Hepatocyte (in vitro differentiated cells): ENCODE measurements at regions not wholly inside any gene's neighbourhood (a gene's known extent, or its start where the extent isn't known, plus 50 kb on each side); places are given as distances from the start of the nearest gene placed in this dataset.
"Not testable (repeated sequence)": the region's sequence is repeated elsewhere in the genome, so short reads cannot be mapped to it uniquely, and the experiment has no call there.

Source experiments
- DNase-seq: peaks from one replicate; pipeline ENCODE4 v3.0.0-alpha.2; 2016; ENCODE audit warnings: low spot score
- H2AFZ ChIP-seq: fragments of 200-600 bp; sonication (generic); 2 replicates; pipeline ENCODE4 v1.6.0; 2016; ENCODE audit warnings: antibody characterized with exemption, mild to moderate bottlenecking
- H3K27ac ChIP-seq: fragments of 200-600 bp; sonication (generic); 2 replicates; pipeline ENCODE4 v1.5.1; 2016; ENCODE audit warnings: mild to moderate bottlenecking
- H3K27me3 ChIP-seq: fragments of 200-600 bp; sonication (generic); 2 replicates; pipeline ENCODE4 v1.6.1; 2016
- H3K36me3 ChIP-seq: fragments of 200-600 bp; sonication (generic); replicated peaks from 2 replicates; pipeline ENCODE4 v1.5.1; 2016; ENCODE audit warnings: low read depth; ENCODE audit not compliant: insufficient read depth
- H3K4me1 ChIP-seq: fragments of 200-600 bp; sonication (generic); 2 replicates; pipeline ENCODE4 v1.5.1; 2016; ENCODE audit warnings: mild to moderate bottlenecking, moderate library complexity; ENCODE audit not compliant: insufficient read depth
- H3K4me2 ChIP-seq: fragments of 200-600 bp; sonication (generic); 2 replicates; pipeline ENCODE4 v1.6.0; 2016
- H3K4me3 ChIP-seq: fragments of 200-600 bp; sonication (generic); 2 replicates; pipeline ENCODE4 v1.5.1; 2016; ENCODE audit warnings: mild to moderate bottlenecking
- H3K79me2 ChIP-seq: fragments of 200-600 bp; sonication (generic); 2 replicates; pipeline ENCODE4 v1.6.0; 2017; ENCODE audit warnings: mild to moderate bottlenecking
- H3K9me2 ChIP-seq: fragments of 200-600 bp; sonication (generic); replicated peaks from 2 replicates; pipeline ENCODE4 v1.6.0; 2017; ENCODE audit warnings: mild to moderate bottlenecking; ENCODE audit not compliant: insufficient read depth
- H3K9me3 ChIP-seq: fragments of 200-600 bp; sonication (generic); 2 replicates; pipeline ENCODE4 v1.5.1; 2016; ENCODE audit warnings: low read depth, mild to moderate bottlenecking
- H4K20me1 ChIP-seq: fragments of 200-600 bp; sonication (generic); 2 replicates; pipeline ENCODE4 v1.6.0; 2016; ENCODE audit warnings: mild to moderate bottlenecking; ENCODE audit not compliant: insufficient read depth, poor library complexity, severe bottlenecking
- EZH2 ChIP-seq: fragments of 200-600 bp; sonication (generic); IDR thresholded peaks from 2 replicates; pipeline ENCODE4 v1.6.1; 2016; ENCODE audit warnings: antibody characterized with exemption, mild to moderate bottlenecking, borderline replicate concordance
- EZH2phosphoT487 ChIP-seq: fragments of 200-600 bp; sonication (generic); IDR thresholded peaks from one replicate; pipeline ENCODE4 v1.6.1; 2018; ENCODE audit warnings: antibody characterized with exemption, mild to moderate bottlenecking, low read depth, moderate library complexity; ENCODE audit not compliant: unreplicated experiment, severe bottlenecking
- WGBS: methylation state at CpG from one replicate; pipeline ENCODE4 v1.1.6; 2016; ENCODE audit warnings: low lambda C conversion rate; ENCODE audit errors: missing lambda C conversion rate; 5-methylcytosine and 5-hydroxymethylcytosine counted together
- TF ChIP-seq, protein P1 (sequence below): fragments of 200-600 bp; sonication (generic); IDR thresholded peaks from 2 replicates; pipeline ENCODE4 v1.5.1; 2016; ENCODE audit warnings: antibody characterized with exemption, mild to moderate bottlenecking; ENCODE audit not compliant: poor library complexity

DNA sequence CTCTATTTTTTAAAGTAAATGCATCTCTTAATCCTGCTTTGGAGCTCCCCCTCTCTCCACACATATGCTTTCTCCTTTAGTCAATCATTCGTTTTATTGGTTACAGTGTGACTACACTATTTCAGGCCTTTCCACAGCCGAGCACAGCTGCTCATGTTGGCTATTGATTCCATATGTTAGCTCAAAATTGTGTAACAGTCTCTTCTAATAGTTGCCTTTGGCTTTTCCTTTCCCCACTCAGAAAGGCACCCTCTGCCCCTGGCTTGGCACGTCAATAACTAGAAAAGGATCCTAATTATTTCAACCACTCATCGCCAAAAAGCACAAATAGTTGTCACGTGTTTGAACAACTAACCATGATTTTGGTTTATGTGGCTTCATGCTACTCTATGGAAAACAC, 410.3 kb upstream of the SLC35B3 start:
- no peaks in the 10 kb centered on the region for H3K4me1 ChIP-seq
- no peaks in the 10 kb centered on the region for H3K36me3 ChIP-seq
- no peaks in the 10 kb centered on the region for H4K20me1 ChIP-seq
- peak overlapping the region; percentile 45 for H3K27ac ChIP-seq
- no peak overlapping the region for H3K4me2 ChIP-seq
- no peaks in the 10 kb centered on the region for H3K79me2 ChIP-seq
- H3K9me3 ChIP-seq, result no peaks in the 10 kb centered on the region
- TF ChIP-seq, protein P1, sequence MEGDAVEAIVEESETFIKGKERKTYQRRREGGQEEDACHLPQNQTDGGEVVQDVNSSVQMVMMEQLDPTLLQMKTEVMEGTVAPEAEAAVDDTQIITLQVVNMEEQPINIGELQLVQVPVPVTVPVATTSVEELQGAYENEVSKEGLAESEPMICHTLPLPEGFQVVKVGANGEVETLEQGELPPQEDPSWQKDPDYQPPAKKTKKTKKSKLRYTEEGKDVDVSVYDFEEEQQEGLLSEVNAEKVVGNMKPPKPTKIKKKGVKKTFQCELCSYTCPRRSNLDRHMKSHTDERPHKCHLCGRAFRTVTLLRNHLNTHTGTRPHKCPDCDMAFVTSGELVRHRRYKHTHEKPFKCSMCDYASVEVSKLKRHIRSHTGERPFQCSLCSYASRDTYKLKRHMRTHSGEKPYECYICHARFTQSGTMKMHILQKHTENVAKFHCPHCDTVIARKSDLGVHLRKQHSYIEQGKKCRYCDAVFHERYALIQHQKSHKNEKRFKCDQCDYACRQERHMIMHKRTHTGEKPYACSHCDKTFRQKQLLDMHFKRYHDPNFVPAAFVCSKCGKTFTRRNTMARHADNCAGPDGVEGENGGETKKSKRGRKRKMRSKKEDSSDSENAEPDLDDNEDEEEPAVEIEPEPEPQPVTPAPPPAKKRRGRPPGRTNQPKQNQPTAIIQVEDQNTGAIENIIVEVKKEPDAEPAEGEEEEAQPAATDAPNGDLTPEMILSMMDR, result no peak
- TF ChIP-seq EZH2 (no peak), EZH2phosphoT487 (no peak)
- no peak overlapping the region for H2AFZ ChIP-seq
- no peaks in the 10 kb centered on the region for H3K27me3 ChIP-seq
- H3K9me2 ChIP-seq, result no peaks in the 10 kb centered on the region
- no peak overlapping the region for H3K4me3 ChIP-seq
- DNase-seq, result no peak
- WGBS, result 55% methylated on average over 5 of the region's 5 CpGs

DNA sequence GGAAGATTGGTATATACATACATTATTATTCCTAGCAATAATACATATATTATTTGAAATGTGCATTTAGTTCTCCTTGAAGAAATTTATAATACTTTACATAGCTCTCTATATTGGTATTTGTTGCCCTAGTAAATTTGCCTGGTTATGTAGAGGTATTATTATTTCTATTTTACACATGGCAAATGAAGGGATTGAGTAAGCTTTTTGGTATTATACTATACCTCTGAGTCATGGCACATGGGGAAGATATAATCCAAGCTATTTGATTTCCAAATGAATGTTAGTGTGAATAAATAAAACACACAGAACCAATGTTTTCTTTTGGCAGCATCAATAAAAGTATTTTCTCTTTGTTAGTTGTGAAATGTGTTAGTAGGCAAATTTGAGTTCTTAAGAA, 409.6 kb upstream of the SLC35B3 start:
- Histone ChIP-seq H3K27ac (no peak overlapping the region), H3K9me3 (no peaks in the 10 kb centered on the region), H3K4me2 (no peak overlapping the region), H3K79me2 (no peaks in the 10 kb centered on the region), H3K9me2 (no peaks in the 10 kb centered on the region), H3K27me3 (no peaks in the 10 kb centered on the region), H3K4me1 (no peaks in the 10 kb centered on the region), H3K36me3 (no peaks in the 10 kb centered on the region), H3K4me3 (no peak overlapping the region), H4K20me1 (no peaks in the 10 kb centered on the region), H2AFZ (no peak overlapping the region)
- TF ChIP-seq, protein P1, result no peak
- TF ChIP-seq EZH2 (no peak), EZH2phosphoT487 (no peak)
- no peak for DNase-seq

- Histone ChIP-seq H3K36me3 (no peaks in the 10 kb centered on the region), H3K4me1 (no peaks in the 10 kb centered on the region), H3K4me2 (no peak overlapping the region), H3K27ac (no peak overlapping the region), H4K20me1 (no peaks in the 10 kb centered on the region), H3K79me2 (no peaks in the 10 kb centered on the region), H2AFZ (no peak overlapping the region), H3K9me3 (no peaks in the 10 kb centered on the region), H3K27me3 (no peaks in the 10 kb centered on the region), H3K9me2 (no peaks in the 10 kb centered on the region), H3K4me3 (no peak overlapping the region)
- no peak for DNase-seq
- 88% methylated on average over 7 of the region's 7 CpGs for WGBS
- TF ChIP-seq EZH2 (no peak), EZH2phosphoT487 (no peak)
- TF ChIP-seq, protein P1, result no peak
Observed at GRCh38 chr6:8839626-8840025, 404.3 kb upstream of the SLC35B3 start.

GRCh38 chr6:8837343-8837742, 402.0 kb upstream of the SLC35B3 start:
- Histone ChIP-seq H3K4me2 (no peak overlapping the region), H3K27me3 (no peaks in the 10 kb centered on the region), H4K20me1 (no peaks in the 10 kb centered on the region), H3K36me3 (no peaks in the 10 kb centered on the region), H3K4me3 (no peak overlapping the region), H3K4me1 (no peaks in the 10 kb centered on the region), H2AFZ (no peak overlapping the region), H3K9me3 (no peaks in the 10 kb centered on the region), H3K9me2 (no peaks in the 10 kb centered on the region), H3K27ac (no peak overlapping the region), H3K79me2 (no peaks in the 10 kb centered on the region)
- no peak for DNase-seq
- WGBS, result 84% methylated on average over 2 of the region's 2 CpGs
- TF ChIP-seq, protein P1, result no peak
- TF ChIP-seq EZH2, result no peak
- no peak for TF ChIP-seq EZH2phosphoT487

DNA sequence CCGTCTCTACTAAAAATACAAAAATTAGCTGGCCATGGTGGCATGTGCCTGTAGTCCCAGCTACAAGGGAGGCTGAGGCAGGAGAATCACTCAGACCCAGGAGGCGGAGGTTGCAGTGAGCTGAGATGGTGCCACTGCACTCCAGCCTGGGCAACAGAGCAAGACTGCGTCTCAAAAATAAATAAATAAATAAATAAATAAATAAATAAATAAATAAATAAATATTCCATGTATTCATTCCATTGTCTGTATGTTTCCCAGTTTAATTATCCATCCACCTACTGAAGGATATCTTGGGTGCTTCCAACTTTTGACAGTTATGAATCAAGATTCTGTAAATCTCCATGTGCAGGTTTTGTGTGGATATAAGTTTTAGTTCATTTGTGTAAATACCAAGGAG, 397.4 kb upstream of the SLC35B3 start:
- not testable (repeated sequence) for H3K27me3 ChIP-seq, H3K9me3 ChIP-seq, H4K20me1 ChIP-seq, H3K4me3 ChIP-seq, H3K9me2 ChIP-seq, H3K79me2 ChIP-seq, H2AFZ ChIP-seq, DNase-seq, H3K4me1 ChIP-seq, H3K27ac ChIP-seq, H3K36me3 ChIP-seq, H3K4me2 ChIP-seq
- 95% methylated on average over 3 of the region's 3 CpGs for WGBS
